WERI-Rb-1 (cell line): ENCODE measurements at regions not wholly inside any gene's neighbourhood (a gene's known extent, or its start where the extent isn't known, plus 50 kb on each side); places are given as distances from the start of the nearest gene placed in this dataset.
"Not testable (repeated sequence)": the region's sequence is repeated elsewhere in the genome, so short reads cannot be mapped to it uniquely, and the experiment has no call there.

Experiments
- DNase-seq: peaks from one replicate; pipeline ENCODE4 v3.0.0-alpha.2; 2020
- H3K27ac ChIP-seq: fragments of 250-450 bp; sonication (Bioruptor Pico); 2 replicates; pipeline ENCODE4 v1.5.1; 2020; ENCODE audit warnings: mild to moderate bottlenecking, moderate library complexity
- H3K27me3 ChIP-seq: fragments of 250-450 bp; sonication (Bioruptor Pico); 2 replicates; pipeline ENCODE4 v1.5.1; 2021; ENCODE audit warnings: mild to moderate bottlenecking, low read depth, moderate library complexity; ENCODE audit not compliant: insufficient read depth, severe bottlenecking
- H3K36me3 ChIP-seq: fragments of 250-450 bp; sonication (Bioruptor Pico); 2 replicates; pipeline ENCODE4 v1.5.1; 2020; ENCODE audit warnings: mild to moderate bottlenecking, moderate library complexity
- H3K4me3 ChIP-seq: 2 replicates; pipeline ENCODE4 v1.5.1; 2011; ENCODE audit warnings: low read depth, mild to moderate bottlenecking, control low read depth, low read length
- H3K9me3 ChIP-seq: fragments of 250-450 bp; sonication (Bioruptor Pico); 2 replicates; pipeline ENCODE4 v1.5.1; 2021; ENCODE audit warnings: mild to moderate bottlenecking, moderate library complexity; ENCODE audit not compliant: severe bottlenecking
- TF ChIP-seq, protein P1 (sequence below): IDR thresholded peaks from 2 replicates; pipeline ENCODE4 v1.5.1; 2011; ENCODE audit warnings: low read depth, mild to moderate bottlenecking, control low read depth, inconsistent platforms, low read length

DNA sequence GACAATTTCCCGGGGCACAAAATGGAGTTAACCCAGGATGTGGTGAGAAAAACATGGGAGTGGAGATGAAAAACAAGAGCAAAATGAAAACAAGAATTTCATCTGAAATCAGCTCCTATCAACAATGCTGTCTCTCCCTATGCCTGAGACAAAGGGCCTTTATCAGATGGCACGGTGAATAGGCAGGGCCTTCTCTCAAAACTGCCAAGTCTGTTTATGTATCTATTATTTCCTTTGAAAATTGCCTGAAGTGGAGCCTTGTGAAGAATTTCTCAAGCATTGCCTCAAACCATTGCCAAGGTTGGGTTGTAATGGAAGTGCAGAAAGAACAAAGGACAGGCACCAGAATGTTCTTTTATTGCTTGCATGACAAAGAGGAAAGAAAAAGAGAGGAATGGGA is 74.7 kb downstream of the BTBD3 start:
- no peaks in the 10 kb centered on the region for H3K36me3 ChIP-seq
- DNase-seq: no peak
- H3K9me3 ChIP-seq: no peaks in the 10 kb centered on the region
- H3K4me3 ChIP-seq: no peak overlapping the region
- H3K27me3 ChIP-seq: no peaks in the 10 kb centered on the region
- TF ChIP-seq, protein P1, sequence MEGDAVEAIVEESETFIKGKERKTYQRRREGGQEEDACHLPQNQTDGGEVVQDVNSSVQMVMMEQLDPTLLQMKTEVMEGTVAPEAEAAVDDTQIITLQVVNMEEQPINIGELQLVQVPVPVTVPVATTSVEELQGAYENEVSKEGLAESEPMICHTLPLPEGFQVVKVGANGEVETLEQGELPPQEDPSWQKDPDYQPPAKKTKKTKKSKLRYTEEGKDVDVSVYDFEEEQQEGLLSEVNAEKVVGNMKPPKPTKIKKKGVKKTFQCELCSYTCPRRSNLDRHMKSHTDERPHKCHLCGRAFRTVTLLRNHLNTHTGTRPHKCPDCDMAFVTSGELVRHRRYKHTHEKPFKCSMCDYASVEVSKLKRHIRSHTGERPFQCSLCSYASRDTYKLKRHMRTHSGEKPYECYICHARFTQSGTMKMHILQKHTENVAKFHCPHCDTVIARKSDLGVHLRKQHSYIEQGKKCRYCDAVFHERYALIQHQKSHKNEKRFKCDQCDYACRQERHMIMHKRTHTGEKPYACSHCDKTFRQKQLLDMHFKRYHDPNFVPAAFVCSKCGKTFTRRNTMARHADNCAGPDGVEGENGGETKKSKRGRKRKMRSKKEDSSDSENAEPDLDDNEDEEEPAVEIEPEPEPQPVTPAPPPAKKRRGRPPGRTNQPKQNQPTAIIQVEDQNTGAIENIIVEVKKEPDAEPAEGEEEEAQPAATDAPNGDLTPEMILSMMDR: no peak
- H3K27ac ChIP-seq: no peak overlapping the region

DNA sequence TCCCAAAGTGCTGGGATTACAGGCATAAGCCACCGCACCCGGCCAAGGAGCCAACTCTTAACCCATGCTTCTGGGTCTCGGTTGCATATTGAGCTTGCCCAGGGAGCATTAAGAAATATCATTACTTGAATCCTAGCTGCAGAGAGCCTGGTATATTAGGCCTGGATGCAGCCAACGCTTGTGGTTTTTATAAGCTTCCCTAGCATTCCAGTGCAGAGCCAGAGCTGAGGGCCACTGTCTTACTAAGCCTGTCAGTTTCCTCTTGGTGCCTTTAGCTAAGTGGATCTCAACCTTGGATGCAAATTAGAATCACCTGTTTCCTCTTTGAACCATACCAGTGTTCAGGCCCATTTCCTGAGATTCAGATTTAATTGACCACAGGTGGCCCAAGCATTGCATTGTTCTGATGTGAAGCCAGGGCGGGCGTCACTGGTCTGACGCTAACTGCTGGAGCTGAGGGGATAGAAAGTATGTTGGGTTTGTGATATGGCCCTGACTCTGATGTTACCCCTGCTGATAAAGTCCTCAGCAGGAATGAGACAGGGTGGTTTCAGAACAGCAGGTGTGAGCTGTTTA is 76.3 kb downstream of the BTBD3 start:
- Histone ChIP-seq H3K4me3 (no peak overlapping the region), H3K9me3 (no peaks in the 10 kb centered on the region), H3K36me3 (no peaks in the 10 kb centered on the region), H3K27ac (no peak overlapping the region), H3K27me3 (no peaks in the 10 kb centered on the region)
- DNase-seq: peak; percentile 44
- TF ChIP-seq, protein P1: no peak

DNA sequence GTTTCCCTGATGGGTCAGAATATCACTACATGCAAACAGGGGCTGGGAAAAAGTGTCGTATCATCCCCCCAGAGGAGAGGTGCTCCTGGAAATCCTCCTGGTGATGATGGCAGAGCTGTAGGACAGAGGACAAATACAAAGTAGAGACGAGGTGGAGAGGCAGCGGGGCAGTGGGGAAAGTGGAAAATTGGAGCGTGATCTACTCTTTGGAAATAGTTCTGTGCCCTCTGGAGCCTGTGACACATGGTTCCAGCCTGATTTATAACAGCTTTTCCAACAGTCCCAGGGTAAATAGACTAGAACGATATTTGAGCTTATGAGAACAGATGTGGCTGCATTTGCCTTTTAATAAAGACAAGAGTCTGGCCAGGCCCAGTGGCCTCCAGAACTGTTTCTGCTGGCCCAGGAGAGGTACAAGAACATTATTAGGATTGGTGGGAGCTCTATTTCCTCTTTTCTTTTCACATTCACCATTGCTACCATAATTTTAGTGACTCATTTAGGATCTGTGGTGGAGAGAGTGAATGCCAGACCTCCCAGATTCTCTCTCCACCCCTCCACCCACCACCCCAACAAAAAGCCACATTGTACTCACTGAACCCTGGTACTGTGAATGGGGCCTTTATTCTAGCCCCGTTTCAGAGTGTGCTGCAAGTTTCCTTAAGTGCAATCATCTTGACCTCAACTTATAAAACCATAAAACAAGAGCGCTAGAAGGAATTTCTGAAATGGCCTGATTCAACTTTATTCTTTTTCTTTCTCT is 78.3 kb downstream of the BTBD3 start:
- TF ChIP-seq, protein P1: no peak
- H3K36me3 ChIP-seq: no peaks in the 10 kb centered on the region
- no peaks in the 10 kb centered on the region for H3K27me3 ChIP-seq
- H3K9me3 ChIP-seq: no peaks in the 10 kb centered on the region
- DNase-seq: no peak
- no peak overlapping the region for H3K27ac ChIP-seq
- no peak overlapping the region for H3K4me3 ChIP-seq

DNA sequence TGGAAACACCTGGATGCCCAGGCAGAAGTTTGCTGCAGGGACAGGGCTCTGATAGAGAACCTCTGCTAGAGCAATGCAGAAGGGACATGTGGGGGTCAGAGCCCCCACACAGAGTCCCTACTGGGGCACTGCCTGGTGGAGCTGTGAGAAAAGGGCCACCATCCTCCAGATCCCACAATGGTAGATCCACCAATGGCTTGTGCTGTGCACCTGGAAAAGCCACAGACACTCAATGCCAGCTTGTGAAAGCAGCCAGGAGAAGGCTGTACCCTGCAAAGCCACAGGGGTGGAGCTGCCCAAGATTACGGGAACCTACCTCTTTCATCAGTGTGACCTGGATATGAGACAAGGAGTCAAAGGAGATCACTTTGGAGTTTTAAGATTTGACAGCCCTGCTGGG is 87.1 kb downstream of the BTBD3 start:
- H3K4me3 ChIP-seq, DNase-seq, H3K36me3 ChIP-seq, H3K9me3 ChIP-seq, H3K27me3 ChIP-seq, H3K27ac ChIP-seq: not testable (repeated sequence)

DNA sequence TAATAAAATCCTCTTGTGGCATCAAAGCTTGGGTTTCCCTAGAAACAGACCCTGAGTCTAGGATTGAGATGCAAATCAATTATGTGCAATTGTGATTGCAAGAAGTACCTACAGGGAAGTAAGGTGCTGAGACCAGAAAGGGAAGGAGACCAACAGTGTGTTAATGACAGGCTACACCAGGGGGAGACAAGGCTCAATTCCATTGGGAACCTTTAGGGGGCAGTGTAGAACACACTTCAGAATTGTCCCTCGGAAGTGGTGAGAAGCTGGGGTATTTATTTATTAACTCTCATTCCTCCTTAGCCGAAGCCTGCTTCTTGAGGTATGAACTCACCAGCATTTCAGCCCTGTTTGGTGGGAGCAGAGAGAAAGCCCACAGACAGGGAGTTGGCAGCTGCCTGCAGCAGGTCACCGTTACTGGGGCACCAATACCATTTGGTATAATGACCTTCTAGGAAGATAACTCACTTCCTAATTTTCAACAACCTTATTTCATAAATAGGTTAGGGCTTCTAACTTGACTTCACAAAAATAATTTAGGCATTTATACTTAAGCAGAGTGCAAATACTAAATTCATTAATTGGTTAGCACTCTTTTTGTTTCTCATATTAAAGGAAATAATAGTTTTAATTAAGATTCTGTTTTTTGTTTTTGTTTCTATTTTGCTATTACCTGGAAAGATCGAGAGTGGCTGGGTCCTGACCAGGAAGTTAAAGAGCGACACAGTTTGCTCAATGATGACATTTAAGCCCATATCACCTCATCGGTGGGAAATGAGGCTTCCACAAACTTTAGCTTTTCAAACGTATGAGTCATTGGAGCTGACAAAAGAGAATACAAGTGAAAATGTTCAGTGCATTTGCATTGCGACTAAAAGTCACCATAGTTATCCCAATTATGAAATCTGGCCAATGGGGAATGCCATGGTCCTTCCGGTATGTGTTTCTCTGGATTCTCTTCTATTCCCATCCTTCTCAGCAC is 94.8 kb downstream of the BTBD3 start:
- Histone ChIP-seq H3K27ac (no peak overlapping the region), H3K4me3 (no peak overlapping the region), H3K36me3 (no peaks in the 10 kb centered on the region), H3K9me3 (no peaks in the 10 kb centered on the region), H3K27me3 (no peaks in the 10 kb centered on the region)
- peak; percentile 54 for DNase-seq
- TF ChIP-seq, protein P1: peak; percentile 96

DNA sequence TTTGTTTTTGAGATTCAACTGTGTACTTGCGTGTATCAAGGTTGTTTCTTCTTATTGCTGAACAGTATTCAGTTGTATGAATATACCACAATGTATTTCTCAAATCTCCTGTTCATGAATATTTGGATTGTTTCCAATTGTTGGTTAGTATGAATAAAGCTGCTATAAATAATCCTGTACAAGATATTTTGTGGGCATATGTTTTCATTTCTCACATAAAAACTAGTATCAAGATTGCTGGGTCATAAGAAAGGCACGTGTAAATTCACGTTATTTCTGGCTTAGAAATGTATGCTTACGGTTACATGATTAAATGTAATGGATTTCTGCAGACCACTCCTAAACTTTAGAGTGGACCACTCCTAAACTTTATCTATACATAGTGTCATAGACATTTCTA is 96.6 kb downstream of the BTBD3 start:
- H3K27me3 ChIP-seq: no peaks in the 10 kb centered on the region
- H3K36me3 ChIP-seq: no peaks in the 10 kb centered on the region
- TF ChIP-seq, protein P1: no peak
- no peak overlapping the region for H3K27ac ChIP-seq
- DNase-seq: no peak
- H3K9me3 ChIP-seq: no peaks in the 10 kb centered on the region
- H3K4me3 ChIP-seq: no peak overlapping the region
